Heart left ventricle (tissue), 13 donors: ENCODE measurements at regions not wholly inside any gene's neighbourhood (a gene's known extent, or its start where the extent isn't known, plus 50 kb on each side); places are given as distances from the start of the nearest gene placed in this dataset.

Source experiments
- POLR2A ChIP-seq, 2 donors: fragments of 450-650 bp; IDR thresholded peaks; one replicate each; pipeline ENCODE4 v1.6.1; 2017; ENCODE audit warnings: antibody characterized with exemption in 2 of 2, mild to moderate bottlenecking in 2 of 2, moderate library complexity in 2 of 2
- TF ChIP-seq, protein P1 (sequence below), 12 donors: fragments of 200-600 bp; sonication (generic) in 4 of 12; IDR thresholded peaks; one replicate each; pipeline versions ENCODE4 v1.5.0 to v1.8.0; 2018 to 2022; ENCODE audit warnings: antibody characterized with exemption in 12 of 12, mild to moderate bottlenecking in 5 of 12
- donor health status: ischemic (EF 13 %, LVEDD 7.1; RV severe dilation, severe dysfunction).
- donor health status: DM: no; HTN: yes; CAD: no.
- donor health status: DM: no; HTN: no; CAD: no.
- donor health status: ischemic (EF 25% LVEDD 6.9; RV normal size, moderate dysfunction).
- donor health status: ischemic (EF 25% LVEDD 5.7; RV mildly dilated, moderate dysfunction).
- donor health status: ischemic (EF 35%, LVEDD 5.7; RV mildly dilated, moderate dysfunction).
- donor health status: nonischemic (EF 11% LVEDD 7.7; RV severe dilation, severe dysfunction).
- donor health status: DM: yes; HTN: yes; CAD: no.
- donor health status: PGD.
- donor health status: ischemic (EF 29% LVEDD 5.4; RV normal size, mild dysfunction).
- donor health status: nonischemic (EF 23%, LVEDD 6.1; RV moderate dilation, normal function).

DNA sequence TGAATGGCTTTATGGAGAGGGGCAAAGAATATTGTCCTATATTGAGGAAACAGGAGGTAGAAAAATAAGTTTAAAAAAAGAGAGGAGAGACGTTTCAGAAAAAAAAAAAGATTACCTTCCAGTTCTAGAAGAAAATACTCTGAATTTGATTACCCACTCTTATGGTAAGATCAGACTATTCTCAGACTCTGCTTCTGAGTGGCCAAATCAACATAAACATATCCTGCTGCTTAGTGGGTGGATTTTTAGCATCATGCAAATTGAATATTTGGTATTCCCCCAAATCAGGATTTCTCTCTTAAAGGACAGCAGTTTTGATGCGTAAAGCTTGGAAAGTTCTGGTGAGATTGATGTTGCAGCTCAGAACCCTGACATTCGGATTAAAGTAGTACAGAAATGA is 946.6 kb downstream of the TFAP2A start:
- TF ChIP-seq, protein P1, sequence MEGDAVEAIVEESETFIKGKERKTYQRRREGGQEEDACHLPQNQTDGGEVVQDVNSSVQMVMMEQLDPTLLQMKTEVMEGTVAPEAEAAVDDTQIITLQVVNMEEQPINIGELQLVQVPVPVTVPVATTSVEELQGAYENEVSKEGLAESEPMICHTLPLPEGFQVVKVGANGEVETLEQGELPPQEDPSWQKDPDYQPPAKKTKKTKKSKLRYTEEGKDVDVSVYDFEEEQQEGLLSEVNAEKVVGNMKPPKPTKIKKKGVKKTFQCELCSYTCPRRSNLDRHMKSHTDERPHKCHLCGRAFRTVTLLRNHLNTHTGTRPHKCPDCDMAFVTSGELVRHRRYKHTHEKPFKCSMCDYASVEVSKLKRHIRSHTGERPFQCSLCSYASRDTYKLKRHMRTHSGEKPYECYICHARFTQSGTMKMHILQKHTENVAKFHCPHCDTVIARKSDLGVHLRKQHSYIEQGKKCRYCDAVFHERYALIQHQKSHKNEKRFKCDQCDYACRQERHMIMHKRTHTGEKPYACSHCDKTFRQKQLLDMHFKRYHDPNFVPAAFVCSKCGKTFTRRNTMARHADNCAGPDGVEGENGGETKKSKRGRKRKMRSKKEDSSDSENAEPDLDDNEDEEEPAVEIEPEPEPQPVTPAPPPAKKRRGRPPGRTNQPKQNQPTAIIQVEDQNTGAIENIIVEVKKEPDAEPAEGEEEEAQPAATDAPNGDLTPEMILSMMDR (IDR thresholded peaks at IDR 0.05) = no peak
- TF ChIP-seq POLR2A (IDR thresholded peaks at IDR 0.05) = no peak
